ENCODE measurements at regions not wholly inside any gene's neighbourhood (a gene's known extent, or its start where the extent isn't known, plus 50 kb on each side); places are given as distances from the start of the nearest gene placed in this dataset.
"Not testable (repeated sequence)": the region's sequence is repeated elsewhere in the genome, so short reads cannot be mapped to it uniquely, and the experiment has no call there.

DNA sequence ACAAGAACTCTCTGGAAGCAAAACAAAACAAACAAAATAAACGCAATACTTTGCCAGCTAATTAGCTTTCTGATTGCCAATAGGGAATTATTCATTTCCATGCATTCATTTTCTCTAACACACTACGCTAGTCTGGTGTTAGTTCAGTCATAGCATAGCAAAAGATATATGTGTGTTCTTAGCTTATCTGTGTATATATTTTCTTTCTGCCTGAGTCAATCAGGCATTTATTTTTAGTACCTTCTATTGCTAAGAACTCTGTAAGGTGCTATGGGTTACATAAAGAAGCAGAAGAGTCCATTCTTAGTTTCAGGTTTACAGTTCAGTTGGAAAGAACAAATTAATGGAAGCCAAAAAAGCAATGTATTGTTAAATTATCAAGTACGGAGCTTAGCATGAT lies 490.9 kb downstream of the KLF5 start:
- FAIRE-seq, result no peak

DNA sequence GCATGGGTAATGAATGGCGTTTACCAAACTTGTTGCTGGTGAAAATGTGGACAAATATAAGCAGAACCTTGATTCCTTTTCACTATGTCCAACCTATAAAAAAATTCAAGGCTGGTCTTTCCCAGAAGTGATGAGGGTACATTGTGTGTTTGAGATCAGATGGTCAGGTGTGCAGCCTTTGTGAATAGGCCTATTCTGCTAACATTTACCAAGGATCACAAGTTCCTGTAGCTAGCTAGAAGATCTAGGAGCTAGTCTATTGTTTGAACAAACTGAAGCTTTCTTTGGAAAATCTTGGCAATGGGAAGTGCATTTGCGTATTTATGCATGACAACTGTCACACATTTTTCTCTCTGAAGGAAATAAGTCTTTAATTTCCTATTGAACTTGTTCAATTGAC lies 489.6 kb downstream of the KLF5 start:
- FAIRE-seq, result no peak

- FAIRE-seq, result no peak
Observed at GRCh38 chr13:73547239-73547638, 488.4 kb downstream of the KLF5 start.

DNA sequence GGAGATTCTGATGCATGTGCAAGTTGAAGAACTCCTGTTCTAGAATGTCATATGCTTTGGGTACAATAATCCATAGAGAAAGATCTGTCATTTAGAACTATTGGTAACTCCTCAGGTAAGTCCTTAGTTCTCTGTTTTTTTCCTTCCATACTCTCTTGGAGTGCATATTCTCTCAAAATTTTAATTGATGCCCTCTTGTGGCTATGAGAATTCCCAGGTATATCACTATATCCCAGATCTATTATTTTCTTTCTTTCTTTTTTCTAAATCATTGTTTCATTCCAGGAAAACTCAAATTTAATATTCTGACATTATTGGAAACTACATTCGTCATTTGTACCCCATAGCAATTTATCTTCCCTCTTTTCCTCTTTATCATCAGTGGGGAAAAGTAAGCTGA lies 485.4 kb downstream of the KLF5 start:
- FAIRE-seq, result no peak

- no peak for FAIRE-seq
Observed at GRCh38 chr13:73542446-73542845, 483.6 kb downstream of the KLF5 start.

DNA sequence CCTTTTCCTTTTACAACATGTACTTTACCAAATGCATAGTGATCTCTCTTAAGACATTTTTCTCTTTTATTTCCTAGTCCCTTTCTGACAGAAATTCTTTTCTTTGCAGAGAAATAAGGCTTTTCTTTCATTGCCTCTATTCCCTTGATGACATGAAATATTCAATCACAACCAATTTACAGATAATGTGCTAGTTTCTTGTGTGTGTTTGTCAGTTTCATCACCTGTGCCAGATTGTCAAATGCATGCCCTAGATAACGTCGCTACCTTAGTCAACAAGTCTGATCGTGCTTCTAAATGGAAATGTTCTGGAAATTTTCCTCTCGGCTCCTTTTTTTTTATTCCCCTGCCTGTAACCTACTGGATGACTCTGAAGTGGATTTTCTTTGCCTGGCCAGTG lies 478.1 kb downstream of the KLF5 start:
- FAIRE-seq, result no peak

DNA sequence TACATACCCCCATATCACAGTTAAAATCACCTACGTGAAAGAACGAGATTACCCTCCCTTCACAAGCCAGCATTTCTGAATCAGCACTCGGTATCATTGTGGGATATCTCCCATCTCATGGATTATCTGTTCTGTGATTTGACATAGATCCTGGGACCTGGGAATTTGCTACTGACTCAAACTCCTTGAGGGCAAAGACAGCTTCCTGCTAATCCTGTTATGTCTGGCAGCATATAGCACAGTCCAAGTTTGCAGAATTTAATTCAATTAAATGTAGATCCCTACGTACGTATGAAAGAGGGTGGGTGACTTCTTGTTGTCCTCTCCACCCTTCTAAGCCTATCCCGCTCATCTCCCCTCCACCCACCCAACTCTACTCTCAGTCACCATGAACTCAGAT lies 476.5 kb downstream of the KLF5 start:
- FAIRE-seq, result no peak

DNA sequence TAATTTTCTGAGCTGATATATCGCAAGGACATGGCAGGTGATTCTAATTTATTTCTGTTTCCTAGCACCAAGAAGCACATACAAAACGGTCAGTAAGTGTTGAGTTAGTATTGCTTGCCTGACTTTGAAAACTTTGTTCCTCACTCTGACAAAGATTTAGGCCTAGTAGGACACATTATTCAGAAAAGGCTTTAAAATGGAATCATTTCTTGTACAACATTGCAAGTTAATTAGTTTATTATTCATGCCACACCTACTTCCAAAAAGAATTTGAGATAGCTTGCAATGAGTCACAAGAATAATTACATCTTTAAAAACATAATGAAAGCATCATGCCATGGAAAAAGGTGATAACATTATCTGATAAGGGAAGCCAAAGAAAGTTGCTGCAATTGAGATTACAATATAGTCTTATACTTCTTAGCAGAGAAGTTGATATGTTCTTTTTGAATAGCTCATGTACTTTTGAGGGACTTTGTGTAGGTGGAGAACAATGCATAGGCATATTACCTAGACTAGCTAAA lies 474.2 kb downstream of the KLF5 start:
- no peak for FAIRE-seq

DNA sequence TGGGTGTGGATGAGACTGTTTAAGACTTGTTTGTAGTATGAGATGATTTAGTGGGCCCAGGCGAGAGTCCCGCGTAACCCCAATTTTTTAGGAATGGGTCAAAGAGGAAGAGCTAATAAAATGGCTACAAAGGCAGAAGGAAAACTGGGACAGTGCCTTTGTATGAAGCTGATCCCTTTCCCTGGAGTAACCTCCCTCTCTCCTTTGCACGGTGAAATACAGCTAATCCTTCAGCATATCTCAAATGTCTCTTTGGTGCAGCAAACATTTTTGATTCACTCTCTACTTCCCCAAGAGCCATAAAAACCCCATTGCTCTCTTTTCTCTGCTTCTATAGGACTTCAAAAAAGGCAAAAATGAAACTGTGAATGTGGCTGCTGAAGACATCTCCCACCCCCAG lies 473.8 kb downstream of the KLF5 start:
- no peak for FAIRE-seq

GRCh38 chr13:73531014-73531413 lies 472.2 kb downstream of the KLF5 start:
- no peak for FAIRE-seq

DNA sequence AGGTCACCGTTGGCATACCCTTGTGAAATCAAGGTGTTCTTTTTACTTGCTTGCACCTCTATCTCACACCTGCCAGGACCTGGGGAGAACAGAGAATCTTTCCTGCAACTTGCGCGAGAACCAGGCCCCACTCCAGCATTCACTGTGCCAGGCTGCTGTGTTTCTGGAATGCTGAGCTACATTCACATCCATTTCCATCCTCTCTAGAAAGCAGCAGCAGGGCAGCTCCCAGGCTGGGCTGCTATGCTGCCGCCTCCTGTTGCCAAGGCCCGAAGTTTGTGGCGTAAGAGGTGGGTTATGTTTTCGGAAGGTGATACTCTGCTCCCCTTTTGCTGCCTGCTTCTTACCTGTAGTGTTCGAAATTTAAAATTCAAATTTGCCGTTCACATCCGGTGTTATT lies 464.1 kb downstream of the KLF5 start:
- no peak for FAIRE-seq

- no peak for FAIRE-seq
Observed at GRCh38 chr13:73521985-73522524, 463.2 kb downstream of the KLF5 start.

GRCh38 chr13:73521290-73521624 lies 462.5 kb downstream of the KLF5 start:
- no peak for FAIRE-seq

- no peak for FAIRE-seq
Observed at GRCh38 chr13:73520566-73521289, 461.9 kb downstream of the KLF5 start.

- not testable (repeated sequence) for FAIRE-seq
Observed at GRCh38 chr13:73520135-73520534, 461.3 kb downstream of the KLF5 start.

- FAIRE-seq, result no peak
Observed at GRCh38 chr13:73519396-73520116, 460.8 kb downstream of the KLF5 start.

DNA sequence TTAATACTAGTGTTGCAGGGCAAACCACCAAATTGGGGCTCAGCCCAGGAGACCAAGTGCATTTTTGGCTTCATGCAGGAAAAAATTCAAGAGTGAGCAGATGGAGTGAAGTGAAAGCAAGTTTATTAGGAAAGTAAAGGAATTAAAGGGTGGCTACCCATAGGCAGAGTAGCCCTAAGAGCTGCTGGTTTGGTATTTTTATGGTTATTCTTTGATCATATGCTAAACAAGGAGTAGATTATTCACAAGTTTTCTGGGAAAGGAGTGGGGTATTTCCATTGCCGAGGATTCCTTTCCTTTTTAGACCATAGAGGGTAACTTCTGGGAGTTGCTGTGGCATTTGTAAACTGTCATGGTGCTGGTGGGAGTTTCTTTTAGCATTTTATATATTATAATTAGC lies 459.0 kb downstream of the KLF5 start:
- no peak for FAIRE-seq

- FAIRE-seq, result no peak
Observed at GRCh38 chr13:73516731-73517130, 457.9 kb downstream of the KLF5 start.

DNA sequence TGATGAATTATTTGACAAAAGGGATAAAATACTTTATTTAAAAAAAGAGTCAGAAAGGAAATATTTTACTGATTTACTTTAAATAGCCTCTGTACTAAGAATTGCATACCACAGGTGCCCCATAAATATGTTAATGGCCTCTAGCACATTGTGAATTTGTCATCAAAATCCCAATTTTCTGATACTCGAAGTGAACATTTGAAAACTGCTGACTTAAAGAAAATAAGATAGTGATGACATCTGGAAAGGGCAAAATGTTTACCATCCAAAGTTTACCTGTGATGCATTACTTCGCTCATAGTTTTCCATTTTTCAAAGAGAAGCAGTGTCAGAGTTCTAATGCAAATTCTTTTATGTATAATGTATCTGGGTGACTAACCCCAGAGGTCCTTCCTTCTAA lies 455.4 kb downstream of the KLF5 start:
- FAIRE-seq, result no peak

DNA sequence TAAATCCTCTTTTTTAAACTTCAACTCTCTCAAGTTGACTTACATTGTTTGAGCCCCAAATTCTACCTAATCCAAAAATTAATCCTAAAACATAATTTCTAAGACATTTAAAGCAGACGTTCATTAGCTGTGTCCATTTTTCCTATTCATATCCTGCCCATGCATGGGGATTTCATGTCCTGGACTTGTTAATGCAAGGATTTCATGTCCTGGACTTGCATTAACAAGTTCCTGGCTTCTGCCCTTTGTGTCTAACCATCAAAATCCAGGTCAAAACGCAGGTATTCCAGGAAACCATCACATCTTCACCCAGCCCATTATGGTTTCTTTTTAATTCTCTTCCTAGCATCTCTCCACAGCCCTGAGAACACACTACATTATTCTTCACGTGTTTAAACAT lies 454.9 kb downstream of the KLF5 start:
- FAIRE-seq, result no peak

GRCh38 chr13:73508841-73509240 lies 450.0 kb downstream of the KLF5 start:
- no peak for FAIRE-seq

- no peak for FAIRE-seq
Observed at GRCh38 chr13:73505376-73505890, 446.6 kb downstream of the KLF5 start.

- no peak for FAIRE-seq
Observed at GRCh38 chr13:73499695-73500094, 440.9 kb downstream of the KLF5 start.

DNA sequence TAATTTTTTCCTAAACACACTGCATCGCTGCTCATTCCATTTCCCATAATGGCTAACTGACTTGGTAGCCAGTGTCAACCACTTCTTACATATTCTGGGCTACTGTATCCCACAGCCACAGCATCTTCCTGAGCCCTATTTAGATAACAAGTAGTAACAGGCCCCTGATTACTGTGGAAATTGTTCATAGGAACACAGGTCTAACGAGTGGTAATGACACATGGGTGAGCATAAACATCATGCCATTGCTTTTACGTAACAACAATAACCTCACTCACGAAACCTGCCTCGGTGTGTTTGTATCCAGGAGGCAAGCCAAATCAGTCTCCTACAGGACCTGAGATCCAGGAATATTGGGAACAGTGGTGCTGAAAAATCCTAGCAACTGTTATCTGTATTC lies 438.6 kb downstream of the KLF5 start:
- FAIRE-seq, result no peak
